Kidney tubule cell (primary cell): ENCODE measurements at regions not wholly inside any gene's neighbourhood (a gene's known extent, or its start where the extent isn't known, plus 50 kb on each side); places are given as distances from the start of the nearest gene placed in this dataset.

Experiments used
- DNase-seq: peaks from one replicate; pipeline ENCODE4 v3.0.0-alpha.2; 2018; ENCODE audit warnings: low spot score

DNA sequence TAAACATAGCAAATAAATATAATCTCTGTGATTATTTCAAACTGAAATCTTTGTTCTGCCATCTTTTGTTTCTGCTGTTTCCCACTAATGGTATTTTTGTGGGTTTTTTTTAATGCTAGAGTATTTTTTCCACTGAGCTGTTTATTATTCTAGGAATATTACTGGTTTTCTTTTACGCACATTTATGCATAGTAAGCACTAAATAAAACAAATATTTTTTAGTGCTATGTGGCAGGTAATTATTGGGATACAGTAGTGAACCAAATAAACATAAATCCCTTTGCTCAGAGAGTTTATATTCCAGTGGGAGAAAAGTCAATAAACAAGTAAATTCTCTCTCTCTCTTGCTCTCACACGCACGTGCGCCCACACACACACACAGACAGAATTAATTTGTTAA is 397.4 kb downstream of the PRDM5 start:
- no peak for DNase-seq

DNA sequence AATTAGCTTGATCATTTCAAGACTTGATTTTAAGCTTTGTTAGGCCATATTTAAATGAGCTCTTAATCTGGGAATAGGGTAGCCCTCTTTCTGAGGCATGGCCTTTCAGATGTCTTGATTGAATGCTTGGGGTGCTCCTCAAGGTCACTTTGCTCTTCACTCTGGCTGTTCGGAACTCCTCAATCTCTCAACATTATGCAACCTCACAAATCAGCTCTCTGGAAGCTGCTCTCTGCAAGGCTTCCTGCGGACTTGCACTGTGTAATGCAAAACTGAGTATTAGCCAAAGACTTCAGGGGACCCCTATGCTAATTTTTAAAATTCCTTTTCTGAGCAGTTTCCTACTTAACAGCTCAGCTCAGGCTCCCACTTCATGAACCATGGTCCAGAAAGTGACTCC is 398.3 kb downstream of the PRDM5 start:
- no peak for DNase-seq

DNA sequence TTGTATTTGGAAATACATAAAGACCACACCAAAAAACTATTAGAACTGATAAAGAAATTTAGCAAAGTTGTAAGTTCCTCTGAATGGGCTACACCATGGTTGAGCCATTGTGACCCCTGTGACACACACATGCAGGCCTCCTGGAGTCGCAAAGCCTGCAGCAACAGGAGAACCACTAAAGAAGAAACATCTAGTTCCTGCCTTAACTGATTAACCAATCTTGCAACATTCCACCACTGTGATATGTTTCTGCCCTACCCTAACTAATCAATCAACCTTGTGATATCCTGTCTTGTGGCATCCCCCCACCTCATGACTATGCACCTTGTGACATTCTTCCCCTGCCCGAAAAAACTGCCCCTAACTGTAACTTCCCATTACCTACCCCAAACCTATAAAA is 401.8 kb downstream of the PRDM5 start:
- DNase-seq, result peak; percentile 1

DNA sequence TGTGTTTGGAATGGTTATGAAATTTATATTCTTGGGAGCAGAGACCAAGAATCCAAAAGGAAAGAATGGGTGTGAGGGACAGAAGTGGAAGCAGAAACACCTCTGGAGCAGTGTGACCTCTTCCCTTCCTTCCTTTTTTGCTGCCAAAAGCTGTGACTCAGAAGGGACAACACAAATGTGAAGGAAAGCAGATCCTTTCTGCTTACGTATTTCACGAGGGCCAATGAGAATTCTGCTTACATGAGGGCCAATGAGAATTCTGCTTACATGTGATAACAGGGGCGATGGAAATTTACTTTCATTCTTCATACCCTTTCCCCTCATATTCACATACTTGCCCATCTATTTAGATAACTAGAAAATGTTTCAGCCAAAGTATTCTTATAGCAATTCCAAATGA is 404.6 kb downstream of the PRDM5 start:
- DNase-seq, result peak; percentile 30

DNA sequence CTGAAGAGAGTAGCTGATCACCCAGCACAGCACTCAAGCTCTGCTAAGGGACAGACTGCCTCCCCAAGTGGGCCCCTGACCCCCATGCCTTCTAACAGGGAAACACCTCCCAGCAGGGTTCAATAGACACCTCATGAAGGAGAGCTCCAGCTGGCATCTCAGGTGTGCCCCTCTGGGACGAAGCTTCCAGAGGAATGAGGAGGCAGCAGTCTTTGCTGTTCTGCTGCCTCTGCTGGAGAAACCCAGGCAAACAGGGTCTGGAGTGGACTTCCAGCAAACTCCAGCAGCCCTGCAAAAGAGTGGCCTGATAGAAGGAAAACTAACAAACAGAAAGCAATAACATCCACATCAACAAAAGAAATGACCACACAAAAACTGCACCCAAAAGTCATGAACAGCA is 412.8 kb downstream of the PRDM5 start:
- no peak for DNase-seq

DNA sequence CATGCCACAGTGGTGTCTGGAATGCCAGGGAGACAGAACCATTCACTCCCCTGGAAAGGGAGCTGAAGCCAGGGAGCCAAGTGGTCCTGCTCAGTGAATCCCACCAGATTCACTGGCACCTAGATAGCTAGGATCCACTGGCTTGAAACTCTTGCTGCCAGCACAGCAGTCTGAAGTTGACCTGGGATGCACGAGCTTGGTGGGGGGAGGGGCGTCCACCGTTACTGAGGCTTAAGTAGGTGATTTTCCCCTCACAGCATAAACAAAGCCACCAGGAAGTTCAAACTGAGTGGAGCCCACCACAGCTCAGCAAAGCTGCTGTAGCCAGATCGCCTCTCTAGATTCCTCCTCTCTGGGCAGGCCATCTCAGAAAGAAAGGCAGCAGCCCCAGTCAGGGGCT is 413.3 kb downstream of the PRDM5 start:
- no peak for DNase-seq

DNA sequence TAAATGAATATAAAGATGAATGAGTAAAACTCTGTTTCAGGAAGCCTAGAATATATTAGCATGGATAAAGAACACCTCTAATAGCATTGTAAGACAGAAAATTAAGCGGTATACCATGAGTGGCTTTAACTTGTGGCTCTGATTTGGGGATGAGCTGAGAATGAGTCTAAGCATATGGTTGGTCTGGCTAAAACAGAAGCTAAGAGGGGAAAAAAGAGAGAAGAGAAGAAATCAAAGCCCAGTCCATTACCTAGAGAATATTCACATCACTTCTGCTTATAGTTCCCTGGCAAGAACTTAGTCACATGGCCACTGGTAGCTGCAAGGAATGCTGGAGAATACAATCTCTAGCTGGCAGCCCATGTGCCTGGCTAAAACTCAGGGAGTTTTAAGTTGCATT is 414.5 kb downstream of the PRDM5 start:
- no peak for DNase-seq

DNA sequence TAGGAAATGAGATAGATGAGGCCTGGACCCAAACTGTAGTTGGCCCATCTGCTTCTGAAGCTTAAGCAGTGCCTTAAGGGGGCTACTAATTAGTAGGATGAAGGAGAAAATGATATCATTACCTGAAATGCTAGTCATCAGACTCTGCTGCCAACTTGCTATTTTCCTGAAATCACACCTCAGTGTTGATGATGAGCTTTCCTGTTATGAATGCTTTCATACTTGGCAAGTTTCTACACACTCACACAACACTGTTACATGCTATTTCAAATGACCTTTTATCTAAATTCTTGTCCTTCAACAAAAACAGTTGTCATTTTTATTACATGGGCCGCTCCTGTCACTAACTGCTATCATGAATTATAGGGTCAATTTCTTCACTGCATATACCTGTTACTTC is 416.0 kb downstream of the PRDM5 start:
- no peak for DNase-seq

DNA sequence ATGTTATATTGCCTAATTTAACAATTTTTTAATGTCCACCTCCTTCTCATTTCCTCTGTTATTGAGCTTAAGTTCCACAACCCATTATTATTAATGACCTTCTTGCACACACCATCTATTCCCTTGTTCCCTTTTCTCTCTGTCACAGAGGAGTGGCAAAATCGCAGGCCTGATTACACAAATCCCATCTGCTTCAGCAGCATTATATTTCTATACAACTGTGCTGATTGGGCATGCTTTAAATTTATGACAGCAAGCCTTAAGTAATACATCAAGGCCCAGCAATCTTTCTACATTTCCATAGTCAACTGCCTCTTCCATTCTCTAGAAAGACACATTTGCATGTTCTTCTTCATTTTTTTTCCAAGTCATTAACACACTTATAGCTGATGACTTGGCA is 423.8 kb downstream of the PRDM5 start:
- no peak for DNase-seq

DNA sequence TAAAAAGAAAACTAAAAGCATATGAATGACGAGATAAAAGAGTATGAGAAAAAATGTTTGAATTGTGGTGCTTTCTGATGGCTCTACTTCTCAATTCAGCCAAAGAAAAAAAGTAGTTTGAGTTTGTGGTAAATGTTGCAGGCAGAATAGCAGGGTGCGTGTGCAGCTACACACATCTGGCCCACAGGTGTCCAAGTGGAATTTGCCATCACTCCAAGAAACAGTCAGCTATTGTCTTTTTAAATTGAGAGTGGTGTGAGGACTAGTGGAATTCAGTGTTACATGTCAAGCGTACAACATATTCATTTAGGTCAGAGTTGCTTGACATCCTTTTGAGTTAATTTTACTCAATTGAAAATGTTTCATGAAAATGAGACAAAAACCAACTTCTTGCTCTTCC is 424.8 kb upstream of the MAD2L1 start:
- no peak for DNase-seq

DNA sequence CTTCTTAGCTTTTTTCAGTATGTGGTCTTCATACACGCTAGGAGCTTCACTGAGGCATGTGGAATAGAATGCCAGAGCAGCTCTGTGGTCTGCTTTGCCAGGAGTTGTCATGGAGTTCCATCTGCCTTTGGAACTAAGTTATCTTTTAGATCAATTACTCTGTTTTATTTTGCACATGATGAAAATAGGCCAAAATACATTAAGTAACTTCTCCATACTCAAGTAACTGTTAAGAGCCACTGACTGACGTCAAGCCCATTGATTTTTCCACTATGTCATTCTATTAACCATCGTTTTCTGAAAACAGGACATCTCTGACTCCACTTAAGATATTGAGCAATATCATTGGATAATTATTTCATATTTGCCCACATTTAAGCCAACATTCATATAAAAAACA is 415.1 kb upstream of the MAD2L1 start:
- DNase-seq, result no peak

DNA sequence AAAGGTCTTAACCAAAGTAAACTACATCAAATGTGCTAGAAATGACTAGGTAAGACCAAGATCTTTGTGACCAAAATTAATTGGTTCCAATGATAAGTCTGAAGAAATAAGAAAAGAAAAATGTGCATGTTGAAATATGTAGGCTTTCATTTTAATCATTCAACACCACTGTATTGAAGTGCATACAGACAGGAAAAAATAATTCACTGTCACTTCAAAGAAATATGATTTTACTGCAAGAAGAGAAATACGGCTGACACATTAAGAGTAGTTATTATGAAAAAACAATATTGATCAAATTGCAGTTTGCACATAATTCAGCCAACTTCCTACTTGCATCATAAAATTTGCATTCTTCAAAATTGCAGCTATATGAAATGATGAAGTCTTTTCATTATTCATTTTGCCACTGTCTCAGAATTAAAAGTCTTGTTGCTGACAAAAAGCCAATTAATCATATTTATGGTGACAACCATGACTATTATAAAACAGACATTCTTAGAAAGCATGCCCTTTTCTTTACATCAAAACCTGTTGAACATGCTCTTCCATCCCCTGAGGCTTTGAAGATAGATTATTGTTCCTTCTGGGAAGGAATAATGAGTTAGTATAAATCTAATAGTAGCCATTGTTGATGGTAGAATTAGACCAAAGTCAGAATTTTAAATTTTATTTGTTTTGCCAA is 405.9 kb upstream of the MAD2L1 start:
- DNase-seq, result no peak

DNA sequence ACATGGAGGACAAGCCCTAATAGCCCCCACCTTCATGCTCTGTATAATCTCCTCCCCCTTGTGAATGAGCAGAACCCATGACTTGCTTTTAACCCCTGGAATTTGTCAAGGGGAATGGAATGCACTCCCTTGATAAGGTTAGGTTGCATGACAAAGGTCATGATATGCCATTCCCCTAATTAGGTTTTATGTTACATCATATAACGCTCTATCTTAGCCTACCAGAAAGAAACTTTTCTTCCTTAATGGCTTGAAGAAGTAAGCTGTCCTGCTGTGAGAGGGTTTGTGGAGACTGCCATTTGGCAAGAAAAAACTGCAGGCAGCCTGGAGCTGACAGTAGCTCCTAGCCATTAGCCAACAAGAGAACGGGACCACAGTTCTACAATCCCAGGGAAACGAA is 399.8 kb upstream of the MAD2L1 start:
- no peak for DNase-seq

DNA sequence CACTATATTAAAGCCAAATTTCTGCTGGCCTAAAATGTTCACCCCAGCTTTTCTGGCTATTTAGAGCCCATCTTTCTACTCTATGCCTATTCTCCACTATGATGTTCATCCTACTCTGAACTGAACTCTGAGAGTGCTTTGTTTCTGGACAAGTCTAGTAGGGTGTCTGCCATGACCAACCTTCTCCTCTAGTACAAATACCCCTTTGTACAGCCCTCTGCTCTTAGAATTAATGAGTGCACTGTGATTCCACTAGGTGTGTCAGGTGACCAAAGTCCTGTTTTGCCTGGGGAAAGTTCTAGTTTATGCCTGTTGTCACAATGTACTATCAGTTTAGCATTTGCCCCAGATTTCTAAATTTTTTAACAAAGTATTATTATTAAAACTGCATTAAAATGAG is 388.1 kb upstream of the MAD2L1 start:
- DNase-seq, result no peak

DNA sequence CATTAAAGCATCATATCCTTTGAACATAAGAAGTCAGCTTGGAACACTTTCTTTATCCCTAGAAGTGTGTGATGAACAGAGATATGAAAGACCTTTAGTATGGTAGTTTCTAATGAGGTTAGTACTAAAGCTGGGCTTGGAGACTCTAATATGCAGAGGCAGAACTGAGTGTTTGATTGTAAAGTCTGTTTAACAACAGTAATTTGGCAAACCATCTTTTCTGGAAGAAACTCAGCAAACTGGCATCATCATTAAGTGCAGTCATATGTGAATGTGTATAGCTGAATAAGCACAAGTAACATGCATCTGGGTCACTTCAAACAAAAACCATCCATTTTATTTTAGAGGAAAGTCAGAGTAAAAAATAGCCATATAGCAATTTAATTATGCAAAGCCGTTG is 385.9 kb upstream of the MAD2L1 start:
- no peak for DNase-seq

DNA sequence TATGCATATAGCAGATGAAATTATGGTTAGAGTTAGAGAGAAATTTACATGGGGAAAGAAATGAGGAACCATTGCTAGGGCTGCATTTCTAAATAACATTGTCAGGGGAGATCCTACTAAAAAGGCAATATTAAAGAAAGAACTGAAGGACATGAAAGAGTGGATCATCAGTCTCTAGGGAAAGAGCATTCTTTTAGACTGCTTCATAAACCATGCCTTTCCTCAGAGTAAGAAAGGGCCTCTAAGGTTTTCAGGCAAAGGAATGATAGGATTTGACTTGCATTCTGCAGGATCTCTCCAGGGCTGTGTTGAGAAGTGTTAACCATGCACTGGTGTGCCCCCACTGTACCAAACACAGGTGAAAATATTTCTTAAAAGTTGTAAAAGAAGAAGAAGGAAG is 385.4 kb upstream of the MAD2L1 start:
- no peak for DNase-seq

DNA sequence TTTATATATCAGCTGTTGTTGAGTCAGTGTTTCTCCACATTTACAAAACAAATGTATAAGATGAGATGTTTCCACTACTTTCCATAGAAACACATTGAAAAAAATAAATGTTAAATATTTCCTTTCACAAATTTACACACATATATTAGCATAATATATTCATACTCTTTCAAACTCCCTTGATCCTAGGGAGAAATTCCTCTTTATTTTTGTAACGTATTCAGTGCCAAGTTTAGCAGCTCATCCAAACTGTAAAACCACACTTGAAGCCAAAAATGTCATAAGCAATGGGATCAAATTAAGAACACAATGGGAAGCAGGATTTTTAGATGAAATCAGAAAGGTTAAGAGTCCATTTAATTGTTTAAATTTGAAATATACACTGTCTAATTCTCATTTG is 381.1 kb upstream of the MAD2L1 start:
- no peak for DNase-seq

DNA sequence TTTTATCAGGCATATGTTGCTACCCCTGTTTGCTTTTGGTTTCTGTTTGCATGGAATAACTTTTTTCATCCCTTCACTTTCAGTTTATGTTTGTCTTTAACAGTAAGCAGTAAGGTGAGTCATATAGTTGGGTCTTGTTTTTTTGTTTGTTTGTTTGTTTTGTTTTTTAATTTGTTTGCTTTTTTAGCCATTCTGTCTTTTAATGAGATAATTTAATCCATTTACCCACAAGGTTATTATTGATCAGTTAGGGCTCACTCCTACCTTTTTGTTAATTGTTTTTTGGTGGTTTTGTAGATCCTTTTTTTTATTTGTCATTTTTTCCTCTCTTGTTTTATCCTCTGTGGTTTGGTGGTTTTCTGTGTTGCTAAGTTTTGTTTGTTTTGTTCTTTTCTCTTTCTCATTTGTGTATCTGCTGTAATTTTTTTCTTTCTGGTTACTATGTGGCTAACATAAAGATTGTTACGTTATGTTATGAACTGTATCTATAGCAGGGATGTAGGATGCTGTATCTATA is 379.5 kb upstream of the MAD2L1 start:
- no peak for DNase-seq

DNA sequence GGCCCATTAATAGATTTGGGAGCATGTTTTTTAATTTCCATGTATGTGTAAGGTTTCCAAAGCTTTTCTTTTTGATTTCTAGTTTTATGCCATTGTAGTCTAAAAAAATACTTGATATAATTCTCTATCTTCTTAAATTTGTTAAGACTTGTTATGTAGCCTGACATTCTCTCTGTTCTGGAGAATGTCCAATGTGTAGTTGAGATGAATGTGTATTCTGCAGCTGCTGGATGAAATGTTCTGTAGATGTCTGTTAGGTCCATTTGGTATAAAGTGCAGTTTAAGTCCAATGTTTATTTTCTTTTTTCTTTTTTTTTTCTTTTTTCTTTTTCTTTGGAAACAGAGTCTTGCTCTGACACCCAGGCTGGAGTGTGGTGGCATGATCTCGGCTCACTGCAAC is 378.5 kb upstream of the MAD2L1 start:
- DNase-seq, result no peak

DNA sequence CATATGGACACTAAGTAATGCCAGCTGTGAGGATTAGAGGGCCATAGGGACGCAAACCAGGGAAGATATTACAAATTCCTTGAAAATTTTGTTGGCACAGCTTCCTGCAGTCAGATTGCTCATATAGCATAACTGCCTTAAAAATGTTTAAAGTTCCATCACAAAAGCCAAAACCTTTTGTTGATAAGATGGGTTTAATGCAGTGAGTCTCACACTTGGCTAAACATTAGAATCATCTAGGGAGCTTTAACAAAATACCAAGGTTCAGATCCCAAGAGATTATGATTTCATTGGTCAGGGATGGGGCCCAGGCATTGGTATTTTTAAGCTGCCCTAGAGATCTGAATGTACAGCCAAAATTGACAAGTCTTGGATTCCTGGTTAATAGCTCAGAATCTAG is 376.5 kb upstream of the MAD2L1 start:
- no peak for DNase-seq

DNA sequence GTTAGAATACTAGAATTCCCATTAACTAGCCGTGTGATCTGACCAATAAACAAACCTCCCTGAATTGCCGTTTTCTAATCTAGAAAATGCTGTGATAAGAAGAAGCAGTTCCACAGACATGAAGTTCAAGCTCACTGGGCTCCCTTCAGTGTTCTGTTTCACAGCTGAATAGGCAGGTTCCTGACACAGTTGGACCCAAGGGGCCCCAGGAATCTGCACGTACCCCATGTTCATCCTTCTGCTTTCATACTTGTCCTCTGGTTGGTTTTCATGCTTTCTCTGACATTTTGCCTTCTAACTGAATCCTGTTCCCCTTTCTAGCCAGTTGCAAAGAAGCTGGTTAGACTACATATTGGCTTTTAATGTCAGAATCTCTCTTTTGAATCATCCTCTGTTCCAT is 374.1 kb upstream of the MAD2L1 start:
- DNase-seq, result no peak

DNA sequence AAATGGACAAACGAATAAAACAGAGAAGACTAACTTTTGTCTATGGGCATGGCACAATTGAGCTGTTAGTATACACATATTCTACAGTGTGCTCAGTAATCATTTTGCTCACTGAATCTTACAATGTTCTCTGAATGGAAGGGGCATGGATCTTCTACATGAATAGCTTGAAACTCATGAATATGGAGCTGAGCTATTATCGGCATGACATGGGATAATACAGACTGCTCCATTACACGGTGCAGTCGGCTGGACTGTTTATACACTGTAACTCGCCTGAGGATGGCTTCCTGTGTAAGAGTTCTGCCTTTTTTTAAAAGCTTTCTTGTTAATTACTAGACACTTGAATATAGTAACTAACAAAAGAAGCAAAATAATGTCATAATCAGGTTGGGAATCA is 368.5 kb upstream of the MAD2L1 start:
- no peak for DNase-seq

DNA sequence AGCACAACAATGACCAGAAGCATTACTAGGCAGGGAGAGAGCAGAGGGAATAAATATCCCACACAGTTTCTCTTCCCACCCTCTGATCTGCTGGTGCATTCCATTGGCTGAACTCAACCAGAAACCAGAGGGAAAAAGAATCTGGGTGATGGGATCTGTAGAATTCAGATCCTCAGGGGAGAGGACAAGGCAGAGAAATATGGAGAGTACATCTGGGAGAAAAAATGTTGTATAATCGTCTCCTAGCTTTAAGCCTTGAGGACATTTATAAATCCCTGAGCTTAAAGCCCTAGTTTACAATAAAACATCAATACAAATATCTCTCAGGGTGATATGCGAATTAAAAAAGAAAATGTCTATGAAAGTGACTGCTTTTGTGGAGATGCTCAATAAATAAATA is 368.1 kb upstream of the MAD2L1 start:
- DNase-seq, result no peak

DNA sequence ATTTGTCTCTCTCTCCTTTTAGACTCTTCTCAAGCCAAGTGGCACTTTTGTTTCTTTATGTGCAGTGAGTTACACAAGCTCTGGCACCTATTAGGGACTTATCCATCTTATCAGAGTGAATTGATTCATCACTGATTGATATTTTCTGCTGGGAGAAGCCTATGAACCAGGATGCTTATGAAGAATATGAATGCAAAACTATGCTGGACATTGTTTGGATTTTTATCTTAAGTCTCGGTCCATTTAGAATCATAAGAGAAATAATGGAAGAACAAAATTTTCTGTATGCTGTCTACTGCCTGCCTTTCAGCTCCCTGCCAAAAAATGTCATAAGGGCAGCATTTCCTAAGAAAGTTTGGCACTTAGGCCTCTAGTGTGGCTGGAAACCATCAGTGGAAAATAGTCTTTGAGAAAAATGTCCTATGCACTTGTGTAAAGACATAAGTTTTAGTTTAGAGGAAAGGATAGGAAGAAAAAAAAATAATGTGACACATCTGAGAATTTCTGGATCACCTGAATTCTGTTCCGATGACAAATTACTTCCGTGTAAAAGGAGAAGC is 365.7 kb upstream of the MAD2L1 start:
- DNase-seq, result no peak
